PC-3 (cell line): ENCODE measurements at regions not wholly inside any gene's neighbourhood (a gene's known extent, or its start where the extent isn't known, plus 50 kb on each side); places are given as distances from the start of the nearest gene placed in this dataset.
"Not testable (repeated sequence)": the region's sequence is repeated elsewhere in the genome, so short reads cannot be mapped to it uniquely, and the experiment has no call there.

Experiments
- ATAC-seq: fragments of 200-7000 bp; cut with Tn5 transposase; 2 replicates; pipeline ENCODE4 v1.9.1; 2020; ENCODE audit warnings: mild to moderate bottlenecking, moderate library complexity
- BruUV-seq: library from RNA; stranded (reverse); fragments of 400-500 nt; replicated peaks from 2 replicates; lab custom pipeline; 2021; lab: Mats Ljungman, UMichigan
- CTCF ChIA-PET: fragments of 300-600 bp; sonication (Branson Sonifier 250); formaldehyde crosslinking; loops from one replicate; lab custom pipeline; 2022; ENCODE audit warnings: antibody characterized with exemption; lab: Charles Lee
- POLR2A ChIA-PET: fragments of 300-600 bp; sonication (Branson Sonifier 250); formaldehyde crosslinking; loops from one replicate; lab custom pipeline; 2022; ENCODE audit warnings: antibody characterized with exemption; ENCODE audit not compliant: unreplicated experiment; lab: Charles Lee
- DNase-seq: peaks from one replicate; pipeline ENCODE4 v3.0.0-alpha.2; 2015
- H2AFZ ChIP-seq: fragments of 300-600 bp; sonication (generic); 2 replicates; pipeline ENCODE4 v1.6.0; 2016; ENCODE audit warnings: antibody characterized with exemption, low read length
- H3F3A ChIP-seq: fragments of 300-600 bp; sonication (generic); one replicate; pipeline ENCODE4 v1.6.0; 2017; ENCODE audit warnings: antibody characterized with exemption, low read length, control low read depth, mild to moderate bottlenecking; ENCODE audit not compliant: unreplicated experiment
- H3K27ac ChIP-seq: fragments of 300-600 bp; sonication (generic); 2 replicates; pipeline ENCODE4 v1.5.1; 2016; ENCODE audit warnings: mild to moderate bottlenecking, low read length
- H3K27me3 ChIP-seq: fragments of 300-600 bp; sonication (generic); 2 replicates; pipeline ENCODE4 v1.6.1; 2016; ENCODE audit warnings: low read length, mixed read lengths
- H3K36me3 ChIP-seq: fragments of 300-600 bp; sonication (generic); 2 replicates; pipeline ENCODE4 v1.6.1; 2016; ENCODE audit warnings: low read depth, mixed run types, low read length, mixed read lengths
- H3K4me1 ChIP-seq: fragments of 300-600 bp; sonication (generic); 2 replicates; pipeline ENCODE4 v1.5.1; 2016; ENCODE audit warnings: low read length; ENCODE audit not compliant: insufficient read depth
- H3K4me2 ChIP-seq: fragments of 300-600 bp; sonication (generic); 2 replicates; pipeline ENCODE4 v1.6.0; 2016; ENCODE audit warnings: low read length
- H3K4me3 ChIP-seq: fragments of 300-600 bp; sonication (generic); 2 replicates; pipeline ENCODE4 v1.5.1; 2016; ENCODE audit warnings: mild to moderate bottlenecking, low read length, mixed read lengths
- H3K79me2 ChIP-seq: fragments of 300-600 bp; sonication (generic); 2 replicates; pipeline ENCODE4 v1.6.1; 2017; ENCODE audit warnings: low read length, mixed read lengths
- H3K9ac ChIP-seq: fragments of 300-600 bp; sonication (generic); 2 replicates; pipeline ENCODE4 v1.6.0; 2016; ENCODE audit warnings: mild to moderate bottlenecking, low read length
- H3K9me2 ChIP-seq: fragments of 300-600 bp; sonication (generic); replicated peaks from 2 replicates; pipeline ENCODE4 v1.6.1; 2016; ENCODE audit warnings: mixed run types, low read length, mixed read lengths
- H3K9me3 ChIP-seq: fragments of 300-600 bp; sonication (generic); 2 replicates; pipeline ENCODE4 v1.6.1; 2016; ENCODE audit warnings: low read length, mixed read lengths
- H4K20me1 ChIP-seq: fragments of 300-600 bp; sonication (generic); 2 replicates; pipeline ENCODE4 v1.6.1; 2016; ENCODE audit warnings: low read length, mixed read lengths
- CTCF ChIP-seq: fragments of 300-600 bp; sonication (generic); conservative IDR thresholded peaks from 2 replicates; pipeline ENCODE4 v1.5.1; 2017; ENCODE audit warnings: antibody characterized with exemption, low read depth, mild to moderate bottlenecking, low read length
- EZH2 ChIP-seq: fragments of 300-600 bp; sonication (generic); IDR thresholded peaks from one replicate; pipeline ENCODE4 v1.6.1; 2017; ENCODE audit warnings: antibody characterized with exemption, mild to moderate bottlenecking, low read length; ENCODE audit not compliant: unreplicated experiment
- EZH2phosphoT487 ChIP-seq: fragments of 300-600 bp; sonication (generic); IDR thresholded peaks from 2 replicates; pipeline ENCODE4 v1.6.1; 2018; ENCODE audit warnings: mild to moderate bottlenecking, antibody characterized with exemption, low read length, borderline replicate concordance
- intact Hi-C: fragments of 100-400 bp; cut with micrococcal nuclease; formaldehyde crosslinking; loops from 2 replicates; pipeline ENCODE4 v1.9.0; 2023

- Histone ChIP-seq H3K4me1 (peaks cover 18% of the 10 kb centered on the region), H3K79me2 (no peaks in the 10 kb centered on the region), H3K9me2 (no peaks in the 10 kb centered on the region), H3K9ac (no peak overlapping the region), H3K4me3 (peak overlapping the region; percentile 3; the same call in 1 of the 2 replicates), H3K36me3 (no peaks in the 10 kb centered on the region), H3K4me2 (peak overlapping the region; percentile 55), H4K20me1 (no peaks in the 10 kb centered on the region), H2AFZ (0 out of 2 replicates have a peak overlapping the region, but pooled peaks have one; percentile 17), H3F3A (no peaks in the 10 kb centered on the region), H3K27ac (peak overlapping the region; percentile 15; the same call in 1 of the 2 replicates), H3K27me3 (no peaks in the 10 kb centered on the region), H3K9me3 (no peaks in the 10 kb centered on the region)
- DNase-seq (no peak), ATAC-seq (no peak)
- intact Hi-C loops = no loop called here
- no TSS peak for BruUV-seq
- ChIA-PET CTCF (no interaction called here), POLR2A (no interaction called here)
- TF ChIP-seq CTCF (no peak), EZH2 (no peak), EZH2phosphoT487 (no peak)
These were observed 395.5 kb downstream of the USP25 start for GRCh38 chr21:16125274-16125673.

GRCh38 chr21:16132453-16132852 lies 402.7 kb downstream of the USP25 start:
- H3K9ac ChIP-seq, ATAC-seq, H3K79me2 ChIP-seq, H3K9me3 ChIP-seq, CTCF ChIA-PET, intact Hi-C loops, H3K27me3 ChIP-seq, H3K9me2 ChIP-seq, H3K4me2 ChIP-seq, POLR2A ChIA-PET, H3K27ac ChIP-seq, BruUV-seq, H3F3A ChIP-seq, H3K4me3 ChIP-seq, H4K20me1 ChIP-seq, H3K4me1 ChIP-seq, H3K36me3 ChIP-seq, H2AFZ ChIP-seq, DNase-seq: not testable (repeated sequence)

- Histone ChIP-seq H3K4me1 (no peaks in the 10 kb centered on the region), H3K4me3 (no peak overlapping the region), H4K20me1 (no peaks in the 10 kb centered on the region), H3K36me3 (no peaks in the 10 kb centered on the region), H3K9me3 (no peaks in the 10 kb centered on the region), H3K9ac (no peak overlapping the region), H3K27me3 (0 out of 2 replicates have a peak, but pooled peaks cover 4% of the 10 kb centered on the region), H3K27ac (no peak overlapping the region), H3K9me2 (no peaks in the 10 kb centered on the region), H3K4me2 (no peak overlapping the region), H3K79me2 (no peaks in the 10 kb centered on the region), H3F3A (no peaks in the 10 kb centered on the region), H2AFZ (no peak overlapping the region)
- no peak for ATAC-seq
- intact Hi-C loops = no loop called here
- TF ChIP-seq EZH2phosphoT487 (no peak), EZH2 (no peak), CTCF (no peak)
- CTCF ChIA-PET = interaction anchor here (0.6 kb wide), 1 partner anchor 127 kb away, joined by 3 read pairs; no protein-coding TSS in a partner anchor
- no peak for DNase-seq
- BruUV-seq = no TSS peak
- POLR2A ChIA-PET = no interaction called here
These were observed 403.5 kb downstream of the USP25 start for GRCh38 chr21:16133248-16133647.
